Activated CD8-positive, alpha-beta T cell treated with anti-CD3 and anti-CD28 coated beads, Interleukin-2, amount 10 ng/mL, durations not matched to agents 7 days and 5 days (primary cell): ENCODE measurements at regions not wholly inside any gene's neighbourhood (a gene's known extent, or its start where the extent isn't known, plus 50 kb on each side); places are given as distances from the start of the nearest gene placed in this dataset.

Experiments
- ATAC-seq: fragments of 150-1000 bp; cut with Tn5 transposase; one replicate; pipeline ENCODE4 v1.10.0; 2021; ENCODE audit warnings: moderate library complexity
- CTCF ChIA-PET: fragments of 350-600 bp; sonication (Branson Sonifier 250); formaldehyde crosslinking; loops from one replicate; lab custom pipeline; 2021; ENCODE audit warnings: antibody characterized with exemption; lab: Charles Lee
- POLR2A ChIA-PET: fragments of 350-600 bp; sonication (Branson Sonifier 250); formaldehyde crosslinking; loops from one replicate; lab custom pipeline; 2021; ENCODE audit warnings: antibody characterized with exemption; lab: Charles Lee
- DNase-seq: peaks from one replicate; pipeline ENCODE4 v3.0.0-alpha.2; 2020
- H3K27ac Mint-ChIP-seq: one replicate; pipeline ENCODE4 v1.8.0; 2021; ENCODE audit warnings: mild to moderate bottlenecking, mixed read lengths
- H3K27me3 Mint-ChIP-seq: one replicate; pipeline ENCODE4 v1.8.0; 2021; ENCODE audit warnings: low read depth, mixed read lengths
- H3K36me3 Mint-ChIP-seq: one replicate; pipeline ENCODE4 v1.8.0; 2021; ENCODE audit warnings: low read depth, mixed read lengths
- H3K4me1 Mint-ChIP-seq: one replicate; pipeline ENCODE4 v1.8.0; 2021; ENCODE audit warnings: low read depth, mixed read lengths
- H3K4me3 Mint-ChIP-seq: one replicate; pipeline ENCODE4 v1.8.0; 2021; ENCODE audit warnings: mild to moderate bottlenecking, mixed read lengths
- H3K9me3 Mint-ChIP-seq: one replicate; pipeline ENCODE4 v1.8.0; 2022; ENCODE audit warnings: mixed read lengths; ENCODE audit not compliant: insufficient read depth

- no peak overlapping the region for H3K27ac Mint-ChIP-seq
- H3K27me3 Mint-ChIP-seq, result peaks cover 8% of the 10 kb centered on the region
- ATAC-seq (no peak), DNase-seq (no peak)
- no peaks in the 10 kb centered on the region for H3K4me1 Mint-ChIP-seq
- ChIA-PET POLR2A (no interaction called here), CTCF (interaction anchor here (0.9 kb wide), 1 partner anchor 44 kb away, joined by 3 read pairs; no protein-coding TSS in a partner anchor)
- H3K36me3 Mint-ChIP-seq, result no peaks in the 10 kb centered on the region
- no peak overlapping the region for H3K4me3 Mint-ChIP-seq
- H3K9me3 Mint-ChIP-seq, result no peaks in the 10 kb centered on the region
Measured at GRCh38 chr5:68531970-68532369, 316.4 kb downstream of the PIK3R1 start.

- Mint-ChIP-seq H3K27me3 (peaks cover 8% of the 10 kb centered on the region), H3K27ac (no peak overlapping the region), H3K4me1 (no peaks in the 10 kb centered on the region), H3K4me3 (no peak overlapping the region), H3K36me3 (no peaks in the 10 kb centered on the region), H3K9me3 (no peaks in the 10 kb centered on the region)
- ChIA-PET POLR2A (no interaction called here), CTCF (no interaction called here)
- DNase-seq, result no peak
- ATAC-seq, result no peak
Measured at GRCh38 chr5:68533051-68533450, 317.5 kb downstream of the PIK3R1 start.

- peaks cover 12% of the 10 kb centered on the region for H3K27me3 Mint-ChIP-seq
- no peak overlapping the region for H3K27ac Mint-ChIP-seq
- ATAC-seq (no peak), DNase-seq (no peak)
- no peak overlapping the region for H3K4me3 Mint-ChIP-seq
- H3K36me3 Mint-ChIP-seq, result no peaks in the 10 kb centered on the region
- no peaks in the 10 kb centered on the region for H3K9me3 Mint-ChIP-seq
- CTCF ChIA-PET, result no interaction called here
- H3K4me1 Mint-ChIP-seq, result no peaks in the 10 kb centered on the region
- POLR2A ChIA-PET, result no interaction called here
Measured at GRCh38 chr5:68533571-68534084, 318.1 kb downstream of the PIK3R1 start.

GRCh38 chr5:68534131-68534940 lies 318.8 kb downstream of the PIK3R1 start:
- Mint-ChIP-seq H3K4me3 (no peak overlapping the region), H3K9me3 (no peaks in the 10 kb centered on the region), H3K4me1 (no peaks in the 10 kb centered on the region), H3K27me3 (peaks cover 14% of the 10 kb centered on the region), H3K36me3 (no peaks in the 10 kb centered on the region), H3K27ac (no peak overlapping the region)
- ChIA-PET CTCF (no interaction called here), POLR2A (no interaction called here)
- ATAC-seq, result no peak
- no peak for DNase-seq

GRCh38 chr5:68534956-68535520 lies 319.5 kb downstream of the PIK3R1 start:
- no peak overlapping the region for H3K27ac Mint-ChIP-seq
- peaks cover 17% of the 10 kb centered on the region for H3K27me3 Mint-ChIP-seq
- H3K9me3 Mint-ChIP-seq, result no peaks in the 10 kb centered on the region
- no peaks in the 10 kb centered on the region for H3K4me1 Mint-ChIP-seq
- DNase-seq, result no peak
- ChIA-PET CTCF (no interaction called here), POLR2A (no interaction called here)
- ATAC-seq, result no peak
- no peak overlapping the region for H3K4me3 Mint-ChIP-seq
- no peaks in the 10 kb centered on the region for H3K36me3 Mint-ChIP-seq

GRCh38 chr5:68538814-68539420 lies 323.4 kb downstream of the PIK3R1 start:
- Mint-ChIP-seq H3K9me3 (no peaks in the 10 kb centered on the region), H3K27ac (no peak overlapping the region), H3K27me3 (peaks cover 21% of the 10 kb centered on the region), H3K36me3 (no peaks in the 10 kb centered on the region), H3K4me1 (no peaks in the 10 kb centered on the region), H3K4me3 (no peak overlapping the region)
- DNase-seq (no peak), ATAC-seq (no peak)
- CTCF ChIA-PET, result interaction anchor here (0.6 kb wide), 1 partner anchor 21 kb away, joined by 3 read pairs; no protein-coding TSS in a partner anchor
- POLR2A ChIA-PET, result no interaction called here

- ATAC-seq, result no peak
- CTCF ChIA-PET, result no interaction called here
Measured at GRCh38 chr5:68540798-68541590, 325.4 kb downstream of the PIK3R1 start.

GRCh38 chr5:68542207-68542606 lies 326.7 kb downstream of the PIK3R1 start:
- Mint-ChIP-seq H3K9me3 (no peaks in the 10 kb centered on the region), H3K4me1 (no peaks in the 10 kb centered on the region), H3K36me3 (no peaks in the 10 kb centered on the region), H3K4me3 (no peak overlapping the region), H3K27ac (no peak overlapping the region), H3K27me3 (peaks cover 15% of the 10 kb centered on the region)
- CTCF ChIA-PET, result no interaction called here
- POLR2A ChIA-PET, result no interaction called here
- no peak for ATAC-seq
- no peak for DNase-seq

More at GRCh38 chr5:68540798-68541590, 325.4 kb downstream of the PIK3R1 start:
- no peaks in the 10 kb centered on the region for H3K36me3 Mint-ChIP-seq
- H3K4me1 Mint-ChIP-seq, result no peaks in the 10 kb centered on the region
- H3K4me3 Mint-ChIP-seq, result no peak overlapping the region
- H3K27ac Mint-ChIP-seq, result no peak overlapping the region
- DNase-seq, result no peak
- POLR2A ChIA-PET, result no interaction called here
- peaks cover 18% of the 10 kb centered on the region for H3K27me3 Mint-ChIP-seq
- H3K9me3 Mint-ChIP-seq, result no peaks in the 10 kb centered on the region

- CTCF ChIA-PET, result no interaction called here
- POLR2A ChIA-PET, result no interaction called here
Measured at GRCh38 chr5:68543212-68543611, 327.7 kb downstream of the PIK3R1 start.

GRCh38 chr5:68544091-68544647 lies 328.6 kb downstream of the PIK3R1 start:
- POLR2A ChIA-PET, result no interaction called here
- no peak for DNase-seq
- Mint-ChIP-seq H3K27me3 (peaks cover 11% of the 10 kb centered on the region), H3K27ac (no peak overlapping the region), H3K4me1 (no peaks in the 10 kb centered on the region), H3K36me3 (no peaks in the 10 kb centered on the region), H3K9me3 (no peaks in the 10 kb centered on the region), H3K4me3 (no peak overlapping the region)
- CTCF ChIA-PET, result no interaction called here
- ATAC-seq, result no peak

More at GRCh38 chr5:68543212-68543611, 327.7 kb downstream of the PIK3R1 start:
- no peaks in the 10 kb centered on the region for H3K4me1 Mint-ChIP-seq
- H3K27me3 Mint-ChIP-seq, result peaks cover 15% of the 10 kb centered on the region
- DNase-seq (no peak), ATAC-seq (no peak)
- no peaks in the 10 kb centered on the region for H3K9me3 Mint-ChIP-seq
- no peak overlapping the region for H3K27ac Mint-ChIP-seq
- H3K36me3 Mint-ChIP-seq, result no peaks in the 10 kb centered on the region
- H3K4me3 Mint-ChIP-seq, result no peak overlapping the region
